OCI-LY1 (cell line): ENCODE measurements at regions not wholly inside any gene's neighbourhood (a gene's known extent, or its start where the extent isn't known, plus 50 kb on each side); places are given as distances from the start of the nearest gene placed in this dataset.

ENCODE experiments used
- H2AFZ ChIP-seq: fragments of 200-600 bp; sonication (generic), shearing (Covaris generic); 2 replicates; pipeline ENCODE4 v1.6.0; 2014; ENCODE audit warnings: antibody characterized with exemption, mild to moderate bottlenecking, low read length
- H3F3A ChIP-seq: fragments of 200-600 bp; sonication (generic), shearing (Covaris generic); 2 replicates; pipeline ENCODE4 v1.6.0; 2014; ENCODE audit warnings: mild to moderate bottlenecking, antibody characterized with exemption, low read length, moderate library complexity; ENCODE audit not compliant: insufficient read depth
- H3K27ac ChIP-seq: fragments of 200-600 bp; sonication (generic); 2 replicates; pipeline ENCODE4 v1.5.1; 2014; ENCODE audit warnings: low read length, mixed run types, mild to moderate bottlenecking, low read depth; ENCODE audit not compliant: poor library complexity, severe bottlenecking
- H3K27me3 ChIP-seq: fragments of 200-600 bp; sonication (generic); 2 replicates; pipeline ENCODE4 v1.6.0; 2014; ENCODE audit warnings: antibody characterized with exemption, mild to moderate bottlenecking, low read length, moderate library complexity; ENCODE audit not compliant: insufficient read depth
- H3K36me3 ChIP-seq: fragments of 200-600 bp; sonication (generic); 2 replicates; pipeline ENCODE4 v1.6.1; 2014; ENCODE audit warnings: mild to moderate bottlenecking, antibody characterized with exemption, low read length, moderate library complexity, mixed read lengths; ENCODE audit not compliant: insufficient read depth
- H3K4me1 ChIP-seq: fragments of 200-600 bp; sonication (generic); 2 replicates; pipeline ENCODE4 v1.5.1; 2014; ENCODE audit warnings: mild to moderate bottlenecking, low read length, moderate library complexity; ENCODE audit not compliant: insufficient read depth, severe bottlenecking
- H3K4me2 ChIP-seq: fragments of 200-600 bp; sonication (generic), shearing (Covaris generic); 2 replicates; pipeline ENCODE4 v1.6.1; 2014; ENCODE audit warnings: low read length
- H3K4me3 ChIP-seq: fragments of 200-600 bp; sonication (generic); 2 replicates; pipeline ENCODE4 v1.5.1; 2014; ENCODE audit warnings: low read length, low read depth, mild to moderate bottlenecking, mixed read lengths; ENCODE audit not compliant: poor library complexity, severe bottlenecking
- H3K79me2 ChIP-seq: fragments of 200-600 bp; shearing (Covaris generic); 2 replicates; pipeline ENCODE4 v1.6.1; 2016; ENCODE audit warnings: mixed run types, low read length, mixed read lengths; ENCODE audit not compliant: insufficient read depth
- H3K9ac ChIP-seq: fragments of 200-600 bp; sonication (generic), shearing (Covaris generic); 2 replicates; pipeline ENCODE4 v1.6.1; 2014; ENCODE audit warnings: mild to moderate bottlenecking, low read length, mixed read lengths
- H3K9me2 ChIP-seq: fragments of 200-600 bp; sonication (generic), shearing (Covaris generic); 2 replicates; pipeline ENCODE4 v1.6.1; 2014; ENCODE audit warnings: low read depth, mild to moderate bottlenecking, low read length, mixed read lengths
- H3K9me3 ChIP-seq: fragments of 200-600 bp; shearing (Covaris generic); 2 replicates; pipeline ENCODE4 v1.6.1; 2014; ENCODE audit warnings: low read length, mixed read lengths
- H4K20me1 ChIP-seq: fragments of 200-600 bp; sonication (generic), shearing (Covaris generic); 2 replicates; pipeline ENCODE4 v1.6.0; 2016; ENCODE audit warnings: mild to moderate bottlenecking, low read length; ENCODE audit not compliant: insufficient read depth
- CTCF ChIP-seq: fragments of 200-600 bp; sonication (generic), shearing (Covaris generic); IDR thresholded peaks from 2 replicates; pipeline ENCODE4 v1.5.1; 2017; ENCODE audit warnings: mild to moderate bottlenecking, antibody characterized with exemption, low read length, moderate library complexity, mixed read lengths
- EZH2 ChIP-seq: fragments of 200-600 bp; sonication (generic), shearing (Covaris generic); IDR thresholded peaks from 2 replicates; pipeline ENCODE4 v1.8.0; 2017; ENCODE audit warnings: borderline replicate concordance, mixed run types, mild to moderate bottlenecking, antibody characterized with exemption, low read length, moderate library complexity, mixed read lengths

GRCh38 chr2:107312240-107312639 lies 426.3 kb upstream of the ST6GAL2 start:
- H3K9ac ChIP-seq: no peak overlapping the region
- no peaks in the 10 kb centered on the region for H3K9me3 ChIP-seq
- no peaks in the 10 kb centered on the region for H3K27me3 ChIP-seq
- H3K4me2 ChIP-seq: no peak overlapping the region
- no peak for TF ChIP-seq EZH2
- no peak for TF ChIP-seq CTCF
- H2AFZ ChIP-seq: no peak overlapping the region
- H3F3A ChIP-seq: no peaks in the 10 kb centered on the region
- H4K20me1 ChIP-seq: no peaks in the 10 kb centered on the region
- no peak overlapping the region for H3K4me3 ChIP-seq
- H3K27ac ChIP-seq: no peak overlapping the region
- H3K9me2 ChIP-seq: no peaks in the 10 kb centered on the region
- no peaks in the 10 kb centered on the region for H3K79me2 ChIP-seq
- H3K4me1 ChIP-seq: no peaks in the 10 kb centered on the region
- no peaks in the 10 kb centered on the region for H3K36me3 ChIP-seq

GRCh38 chr2:107313316-107313715 lies 427.3 kb upstream of the ST6GAL2 start:
- Histone ChIP-seq H3K27ac (no peak overlapping the region), H3F3A (no peaks in the 10 kb centered on the region), H3K4me2 (no peak overlapping the region), H3K9me3 (no peaks in the 10 kb centered on the region), H3K36me3 (no peaks in the 10 kb centered on the region), H3K79me2 (no peaks in the 10 kb centered on the region), H3K4me1 (no peaks in the 10 kb centered on the region), H3K27me3 (no peaks in the 10 kb centered on the region), H4K20me1 (no peaks in the 10 kb centered on the region), H2AFZ (no peak overlapping the region), H3K9ac (no peak overlapping the region), H3K9me2 (no peaks in the 10 kb centered on the region), H3K4me3 (no peak overlapping the region)
- TF ChIP-seq CTCF: no peak
- TF ChIP-seq EZH2: no peak

GRCh38 chr2:107320881-107321280 lies 434.9 kb upstream of the ST6GAL2 start:
- no peaks in the 10 kb centered on the region for H3F3A ChIP-seq
- TF ChIP-seq CTCF: no peak
- TF ChIP-seq EZH2: no peak
- no peaks in the 10 kb centered on the region for H3K27me3 ChIP-seq
- H3K36me3 ChIP-seq: no peaks in the 10 kb centered on the region
- no peaks in the 10 kb centered on the region for H3K9me2 ChIP-seq
- no peaks in the 10 kb centered on the region for H4K20me1 ChIP-seq
- no peak overlapping the region for H2AFZ ChIP-seq
- no peak overlapping the region for H3K9ac ChIP-seq
- H3K27ac ChIP-seq: no peak overlapping the region
- H3K4me1 ChIP-seq: no peaks in the 10 kb centered on the region
- H3K79me2 ChIP-seq: no peaks in the 10 kb centered on the region
- no peaks in the 10 kb centered on the region for H3K9me3 ChIP-seq
- no peak overlapping the region for H3K4me2 ChIP-seq
- H3K4me3 ChIP-seq: no peak overlapping the region
